HT-29 (cell line): ENCODE measurements at regions not wholly inside any gene's neighbourhood (a gene's known extent, or its start where the extent isn't known, plus 50 kb on each side); places are given as distances from the start of the nearest gene placed in this dataset.

ENCODE experiments used
- DNase-seq: peaks from one replicate; pipeline ENCODE4 v3.0.0-alpha.2; 2015; ENCODE audit warnings: low spot score

- DNase-seq: no peak
Observed at GRCh38 chr2:147553775-147554271, 291.0 kb upstream of the ACVR2A start.

GRCh38 chr2:147550995-147551731, 293.7 kb upstream of the ACVR2A start:
- DNase-seq: no peak

- no peak for DNase-seq
Observed at GRCh38 chr2:147549054-147549453, 295.8 kb upstream of the ACVR2A start.

- DNase-seq: no peak
Observed at GRCh38 chr2:147548451-147548850, 296.4 kb upstream of the ACVR2A start.

- DNase-seq: no peak
Observed at GRCh38 chr2:147547440-147547839, 297.4 kb upstream of the ACVR2A start.

- no peak for DNase-seq
Observed at GRCh38 chr2:147546109-147546508, 298.7 kb upstream of the ACVR2A start.

GRCh38 chr2:147543056-147543455, 301.8 kb upstream of the ACVR2A start:
- no peak for DNase-seq

GRCh38 chr2:147542351-147542750, 302.5 kb upstream of the ACVR2A start:
- DNase-seq: no peak

GRCh38 chr2:147541314-147541713, 303.5 kb upstream of the ACVR2A start:
- no peak for DNase-seq

- DNase-seq: no peak
Observed at GRCh38 chr2:147538821-147539220, 306.0 kb upstream of the ACVR2A start.

- no peak for DNase-seq
Observed at GRCh38 chr2:147538088-147538487, 306.7 kb upstream of the ACVR2A start.

- no peak for DNase-seq
Observed at GRCh38 chr2:147531269-147531668, 313.6 kb upstream of the ACVR2A start.

GRCh38 chr2:147530033-147530432, 314.8 kb upstream of the ACVR2A start:
- DNase-seq: no peak

GRCh38 chr2:147525819-147526489, 318.9 kb upstream of the ACVR2A start:
- DNase-seq: peak; percentile 30

GRCh38 chr2:147524912-147525311, 319.9 kb upstream of the ACVR2A start:
- DNase-seq: no peak

GRCh38 chr2:147523415-147523814, 321.4 kb upstream of the ACVR2A start:
- no peak for DNase-seq

- no peak for DNase-seq
Observed at GRCh38 chr2:147521936-147522335, 322.9 kb upstream of the ACVR2A start.

GRCh38 chr2:147520817-147521216, 324.0 kb upstream of the ACVR2A start:
- no peak for DNase-seq

- no peak for DNase-seq
Observed at GRCh38 chr2:147519178-147519577, 325.7 kb upstream of the ACVR2A start.

- DNase-seq: peak; percentile 21
Observed at GRCh38 chr2:147515213-147515612, 329.6 kb upstream of the ACVR2A start.

- DNase-seq: no peak
Observed at GRCh38 chr2:147512206-147512605, 332.6 kb upstream of the ACVR2A start.

- DNase-seq: no peak
Observed at GRCh38 chr2:147511491-147511948, 333.3 kb upstream of the ACVR2A start.

- DNase-seq: no peak
Observed at GRCh38 chr2:147509821-147510220, 335.0 kb upstream of the ACVR2A start.
